ENCODE measurements at regions not wholly inside any gene's neighbourhood (a gene's known extent, or its start where the extent isn't known, plus 50 kb on each side); places are given as distances from the start of the nearest gene placed in this dataset.
"Not testable (repeated sequence)": the region's sequence is repeated elsewhere in the genome, so short reads cannot be mapped to it uniquely, and the experiment has no call there.

DNA sequence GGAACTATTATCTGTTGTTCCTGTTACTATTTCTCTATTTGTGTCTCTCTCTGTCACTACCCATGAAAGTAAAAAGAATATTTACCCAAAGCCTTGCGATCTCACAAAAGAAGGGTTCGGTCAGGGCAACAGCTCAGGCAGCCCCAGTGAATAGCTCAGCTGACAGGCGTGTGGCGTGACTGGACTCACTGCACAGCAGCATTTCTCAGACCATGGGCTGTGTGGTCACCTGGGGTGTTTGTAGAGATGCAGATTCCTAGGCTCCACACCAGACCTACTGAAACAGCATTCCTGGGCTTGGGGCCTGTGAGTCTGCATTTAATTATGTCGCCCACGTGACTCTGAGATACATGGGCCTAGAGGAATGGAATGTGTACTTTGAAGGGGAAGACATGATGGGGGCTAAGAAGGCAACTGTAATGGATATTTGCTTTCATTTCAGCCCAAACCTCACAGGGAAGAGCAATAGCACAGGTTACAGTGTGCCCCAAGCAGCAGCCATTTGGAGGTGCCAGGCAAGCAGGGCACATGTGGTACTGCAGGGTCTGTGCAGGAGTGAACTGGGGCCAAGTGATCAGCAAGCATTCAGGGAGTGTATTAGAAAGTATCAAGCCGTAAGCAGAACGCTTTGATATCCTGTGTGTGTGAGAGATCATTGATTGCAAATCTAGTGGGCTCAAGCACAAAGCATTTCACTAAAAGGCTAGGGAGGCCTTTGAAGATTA is 90.4 kb upstream of the RBMS1 start:
- FAIRE-seq (no peak), DNase-seq (ENCODE audit: insufficient read length, low spot score) (no peak)

DNA sequence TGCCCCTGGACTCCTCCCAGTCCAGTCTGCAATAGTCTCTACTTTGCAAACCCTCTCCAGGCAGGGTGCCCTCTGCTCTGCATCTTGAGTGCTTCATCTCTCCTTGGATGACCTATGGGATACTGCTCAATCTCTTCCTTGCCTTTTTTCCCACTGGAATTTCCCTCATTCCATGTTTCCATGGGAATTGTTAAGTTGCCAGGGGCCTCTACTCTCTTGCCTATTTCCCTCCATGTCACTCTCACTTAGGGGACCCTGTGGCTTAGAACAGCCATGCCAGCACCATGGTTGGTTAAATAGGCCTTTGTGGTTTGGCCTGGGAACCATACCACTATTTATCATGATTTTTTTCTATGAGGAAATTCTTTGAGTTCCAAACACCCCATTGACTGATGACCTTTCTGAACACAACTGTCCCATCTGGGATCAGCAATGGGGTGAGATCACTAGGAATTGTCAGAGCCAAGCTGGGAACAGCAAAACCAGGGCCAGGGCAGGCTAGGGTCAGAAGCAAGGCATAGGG is 91.4 kb upstream of the RBMS1 start:
- no peak for FAIRE-seq
- no peak for DNase-seq (ENCODE audit: insufficient read length, low spot score)

DNA sequence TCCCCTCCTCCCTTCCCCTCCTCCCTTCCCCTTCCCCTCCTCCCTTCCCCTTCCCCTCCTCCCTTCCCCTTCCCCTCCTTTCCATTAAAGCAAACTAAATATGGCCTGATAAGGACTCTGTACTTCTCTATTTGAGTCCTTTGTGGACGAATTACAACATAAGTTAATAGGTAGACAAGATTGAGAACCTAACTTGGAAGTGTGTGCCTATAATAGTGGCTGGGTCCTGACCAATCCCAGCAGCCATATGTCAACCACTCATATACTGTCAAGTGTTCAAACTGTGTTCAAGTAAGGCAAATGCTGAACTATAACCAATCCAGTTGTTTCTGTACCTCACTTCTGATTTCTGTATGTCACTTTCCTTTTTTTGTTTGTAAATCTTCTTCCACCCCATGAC is 97.1 kb upstream of the RBMS1 start:
- DNase-seq (ENCODE audit: insufficient read length, low spot score): no peak
- FAIRE-seq: no peak

DNA sequence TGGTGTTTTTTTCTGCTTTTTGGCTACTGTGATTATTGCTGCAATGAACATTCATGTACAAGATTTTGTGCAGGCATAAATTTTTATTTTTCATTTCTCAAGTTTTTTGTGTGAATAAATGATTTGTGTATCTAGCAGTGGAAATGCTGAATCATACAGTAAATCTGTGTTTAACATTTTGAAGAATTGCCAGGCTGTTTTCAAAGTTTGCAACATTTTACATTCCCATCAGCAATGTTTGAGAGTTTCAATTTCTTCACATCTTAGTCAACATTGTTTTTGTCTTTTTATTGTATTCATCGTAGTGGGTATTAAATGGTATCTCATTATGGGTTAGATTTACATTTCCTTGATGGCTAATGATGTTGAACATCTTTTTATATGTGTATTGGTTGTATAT is 98.8 kb upstream of the RBMS1 start:
- FAIRE-seq: no peak
- no peak for DNase-seq (ENCODE audit: insufficient read length, low spot score)

DNA sequence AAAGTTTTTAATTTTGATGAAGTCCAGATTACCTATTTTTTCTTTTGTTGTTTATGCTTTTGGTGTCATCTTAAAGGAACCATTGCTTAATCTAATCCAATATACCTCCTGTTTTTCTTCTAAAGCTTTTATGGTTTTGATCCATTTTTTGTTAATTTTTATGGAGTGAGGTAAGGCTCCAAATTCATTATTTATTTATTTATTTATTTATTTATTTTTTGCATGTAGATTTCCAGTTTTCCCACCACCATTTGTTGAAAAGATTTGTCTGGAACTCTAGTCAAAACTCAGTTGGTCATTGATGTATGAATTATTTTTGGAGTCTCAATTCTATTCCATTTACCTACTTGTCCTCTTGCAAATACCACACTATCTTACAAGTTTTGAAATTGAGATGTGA is 99.4 kb upstream of the RBMS1 start:
- FAIRE-seq (no peak), DNase-seq (ENCODE audit: insufficient read length, low spot score) (no peak)

DNA sequence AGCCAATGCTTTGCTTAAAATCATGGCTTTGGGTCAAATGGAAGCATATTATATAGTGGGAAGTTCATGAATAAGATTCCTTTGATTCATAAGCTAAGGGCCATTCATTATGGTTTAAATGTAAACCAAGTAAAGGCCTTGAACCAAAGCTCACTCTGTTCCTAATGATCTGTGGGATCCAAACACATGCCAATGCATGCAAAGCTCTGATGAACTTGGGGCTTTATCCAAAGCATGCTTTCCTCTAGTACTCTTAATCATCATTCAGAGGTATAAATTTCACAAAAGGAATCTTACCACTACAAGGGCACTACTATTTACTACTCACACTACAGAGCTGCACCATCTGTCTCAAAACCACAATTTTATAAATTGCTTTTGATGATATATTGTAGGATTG is 102.8 kb upstream of the RBMS1 start:
- DNase-seq (ENCODE audit: insufficient read length, low spot score): no peak
- FAIRE-seq: no peak

DNA sequence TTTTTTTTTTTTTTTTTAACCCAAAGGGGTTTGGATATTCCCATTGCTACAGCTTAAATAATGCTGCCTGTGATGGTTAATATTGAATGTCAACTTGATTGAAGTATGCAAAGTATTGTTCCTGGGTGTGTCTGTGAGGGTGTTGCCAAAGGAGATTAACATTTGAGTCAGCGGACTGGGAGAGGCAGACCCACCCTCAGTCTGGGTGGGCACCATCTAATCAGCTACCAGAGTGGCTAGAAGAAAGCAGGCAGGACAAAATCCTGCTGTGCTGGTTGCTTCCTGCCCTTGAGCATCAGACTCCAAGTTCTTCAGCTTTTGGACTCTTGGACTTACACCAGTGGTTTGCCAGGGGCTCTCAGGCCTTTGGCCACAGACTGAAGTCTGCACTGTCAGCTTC is 106.8 kb upstream of the RBMS1 start:
- not testable (repeated sequence) for DNase-seq (ENCODE audit: insufficient read length, low spot score); FAIRE-seq

DNA sequence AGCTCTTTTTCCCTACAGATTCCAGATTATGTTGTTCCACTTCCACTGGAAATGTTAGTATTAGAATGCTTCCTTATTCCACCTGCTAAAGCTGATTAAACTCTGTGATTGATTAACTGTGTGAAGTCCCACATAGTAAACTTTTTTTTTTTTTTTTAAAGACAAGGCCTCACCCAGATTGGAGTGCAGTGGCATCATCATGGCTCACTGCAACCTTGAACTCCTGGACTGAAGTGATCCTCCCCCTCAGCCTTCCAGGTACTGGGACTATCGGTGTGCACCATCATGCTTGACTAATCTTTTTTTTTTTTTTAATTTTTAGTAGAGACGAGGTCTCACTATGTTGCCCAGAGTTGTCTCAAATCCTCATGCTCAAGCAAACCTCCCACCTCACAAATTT is 108.5 kb upstream of the RBMS1 start:
- FAIRE-seq (no peak), DNase-seq (ENCODE audit: insufficient read length, low spot score) (no peak)

DNA sequence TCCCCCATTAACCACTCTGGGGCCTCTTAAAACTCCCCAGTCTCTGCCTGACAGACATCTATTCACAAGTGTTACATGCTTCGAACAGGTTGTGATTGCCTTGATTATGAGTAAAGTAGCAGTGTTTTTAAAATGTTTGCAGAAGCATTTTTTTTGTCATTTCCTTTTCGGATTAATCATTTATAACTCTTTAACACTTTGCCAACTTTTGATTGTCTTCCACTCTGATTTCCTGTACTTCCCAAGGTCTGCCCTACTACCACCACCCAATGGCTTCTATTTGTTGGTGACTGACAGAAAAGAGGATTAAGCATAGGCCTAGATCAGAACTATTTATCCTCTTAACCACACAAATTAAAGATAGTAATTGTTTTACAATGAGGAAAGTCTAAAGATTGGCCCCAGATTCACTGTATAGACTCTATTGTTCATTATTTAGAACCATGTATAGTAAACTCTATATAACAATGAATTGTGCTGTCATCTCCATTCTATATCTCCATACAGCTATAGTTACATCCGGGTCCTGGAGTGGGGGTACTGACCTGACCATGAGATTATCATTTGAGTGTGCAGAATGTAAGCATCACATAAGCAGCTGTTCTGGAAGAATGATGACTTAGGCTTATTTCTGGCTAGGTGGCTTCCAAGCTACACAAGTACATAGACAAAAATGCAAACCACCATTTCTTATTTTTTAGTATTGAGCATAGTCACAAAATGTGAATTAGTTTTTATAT is 110.3 kb upstream of the RBMS1 start:
- FAIRE-seq: no peak

DNA sequence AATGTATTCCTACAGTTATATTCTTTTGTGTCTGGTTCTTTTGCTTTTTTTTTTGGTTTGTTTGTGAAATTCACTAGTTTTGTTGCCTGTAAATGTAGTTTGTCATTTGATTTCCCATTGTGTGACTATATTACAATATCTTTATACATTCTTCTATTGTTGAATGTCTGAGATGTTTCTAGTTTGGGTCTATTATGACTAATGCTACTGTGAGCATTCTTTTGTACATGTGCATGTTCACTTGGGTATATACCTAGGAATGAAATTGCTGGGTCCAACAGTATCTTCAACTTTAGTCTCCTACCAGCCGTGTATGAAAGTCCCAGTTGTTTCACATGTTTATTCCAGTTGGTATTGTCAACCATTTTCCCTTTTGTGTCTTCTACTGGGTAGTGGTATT is 112.7 kb upstream of the RBMS1 start:
- FAIRE-seq (no peak), DNase-seq (ENCODE audit: insufficient read length, low spot score) (no peak)

More for the DNA sequence above, 110.3 kb upstream of the RBMS1 start:
- no peak for DNase-seq (ENCODE audit: insufficient read length, low spot score)

DNA sequence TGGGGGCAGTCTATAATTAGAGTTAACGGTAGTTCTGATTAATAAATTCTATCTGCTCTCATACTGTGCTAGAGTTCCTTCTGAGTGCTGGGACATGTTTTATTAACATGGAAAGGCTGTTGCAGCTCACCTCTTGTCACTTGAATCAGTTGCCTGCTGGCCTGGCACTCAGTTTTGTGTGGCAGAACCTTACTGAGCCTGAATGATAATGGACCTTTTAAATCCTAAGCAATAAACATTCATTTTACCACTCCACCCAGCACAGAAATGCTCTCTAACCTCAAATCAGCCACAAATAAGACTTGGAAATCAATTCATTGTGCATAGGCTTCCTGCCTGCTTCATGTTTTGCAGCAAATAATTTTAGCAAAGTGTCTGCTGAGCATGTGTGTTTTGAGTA is 115.0 kb upstream of the RBMS1 start:
- FAIRE-seq (no peak), DNase-seq (ENCODE audit: insufficient read length, low spot score) (no peak)

DNA sequence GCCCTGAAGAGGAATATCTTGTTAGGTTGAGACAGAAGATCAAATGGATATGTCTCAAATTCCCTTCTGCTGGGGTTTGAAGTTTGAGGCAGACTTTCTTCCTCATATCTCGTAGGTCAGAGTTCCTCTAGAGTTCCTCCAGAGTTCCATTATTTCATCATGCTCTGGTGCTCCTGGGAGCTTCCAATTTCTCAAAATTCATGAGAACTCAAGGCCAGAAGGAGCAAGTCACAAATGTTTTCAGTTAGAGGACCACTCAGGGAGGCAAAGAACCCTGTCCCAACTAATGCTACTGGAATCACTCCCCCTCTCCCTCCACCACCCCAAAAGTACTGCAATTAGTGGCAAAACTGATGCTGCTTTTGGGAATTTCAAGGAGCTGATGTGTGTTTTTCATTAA is 115.7 kb upstream of the RBMS1 start:
- FAIRE-seq: no peak
- DNase-seq (ENCODE audit: insufficient read length, low spot score): no peak

DNA sequence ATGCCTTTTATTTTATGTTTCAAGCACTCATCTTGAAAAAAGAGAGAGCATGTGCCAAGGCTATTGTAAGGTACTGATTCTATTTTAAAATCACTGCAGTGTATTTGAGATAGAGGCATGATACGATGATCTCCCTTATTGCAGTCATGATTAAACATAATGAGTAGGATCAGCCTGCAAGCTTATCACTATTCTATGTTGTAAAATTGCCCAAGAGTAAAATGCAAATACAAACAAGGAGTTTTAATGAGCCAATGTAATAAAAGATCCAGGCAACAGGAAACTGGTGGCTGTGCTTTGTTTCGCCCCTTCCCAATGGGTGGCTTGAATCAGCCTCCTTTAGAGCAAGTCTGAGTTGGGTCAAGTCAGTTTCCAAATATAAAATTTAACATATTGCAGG is 116.4 kb upstream of the RBMS1 start:
- DNase-seq (ENCODE audit: insufficient read length, low spot score): no peak
- FAIRE-seq: no peak

DNA sequence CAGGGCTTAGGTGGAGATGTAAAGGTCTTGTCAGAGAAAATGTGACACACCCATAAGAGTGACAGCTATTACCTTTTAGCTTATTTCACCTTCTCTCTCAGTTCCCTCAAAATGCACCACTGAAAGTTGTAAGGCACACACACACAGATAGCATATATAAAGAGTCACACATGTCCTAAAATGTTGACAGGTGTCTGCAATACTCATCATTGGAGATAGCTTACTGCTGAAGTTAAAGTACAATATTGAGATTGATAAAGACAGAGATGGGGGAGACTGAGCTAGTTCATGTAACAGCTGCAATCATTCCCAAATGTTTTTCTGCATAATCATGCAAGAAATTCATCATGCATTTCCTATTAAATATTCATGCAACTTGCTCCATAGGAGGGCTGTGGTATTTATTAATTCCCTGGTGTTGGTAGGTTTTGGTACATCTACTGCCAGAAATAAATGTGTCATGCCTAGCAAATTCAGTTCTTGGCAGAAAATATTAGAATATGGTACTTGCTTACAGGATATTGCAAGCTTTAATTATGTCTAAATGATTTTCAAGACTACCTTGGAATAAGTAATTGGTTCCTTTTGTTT is 118.8 kb upstream of the RBMS1 start:
- no peak for FAIRE-seq
- DNase-seq (ENCODE audit: insufficient read length, low spot score): no peak

DNA sequence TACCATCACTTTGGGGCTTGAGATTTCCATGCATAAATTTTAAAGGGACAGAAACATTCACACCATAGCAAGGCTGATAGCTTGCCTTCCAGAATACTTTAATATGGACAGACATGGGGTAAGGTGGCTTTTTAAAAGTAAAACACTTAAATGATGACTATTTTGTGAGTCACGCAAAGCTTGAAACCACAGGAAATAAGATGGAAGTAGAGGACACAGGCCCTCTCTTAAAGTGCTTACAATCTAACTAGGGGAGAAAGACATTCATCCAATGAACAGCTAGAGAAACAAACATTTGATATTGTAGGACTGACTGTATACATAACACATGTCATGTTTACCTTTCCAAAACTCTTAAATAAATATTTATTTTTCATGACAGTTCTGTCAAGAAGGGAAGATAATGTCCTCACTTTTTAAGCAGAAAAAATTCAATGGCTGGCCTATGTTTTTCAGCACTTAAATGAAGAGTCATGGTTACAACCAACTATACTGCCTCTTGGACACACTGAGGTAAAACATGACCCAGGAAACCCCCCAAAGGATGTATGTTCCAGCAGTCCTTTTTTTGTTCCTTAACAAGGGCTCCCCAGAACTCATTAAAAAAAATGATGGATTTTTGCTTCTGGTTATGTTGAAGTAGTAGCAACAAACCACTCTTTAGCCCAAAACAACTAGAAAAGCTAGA is 120.0 kb upstream of the RBMS1 start:
- DNase-seq (ENCODE audit: insufficient read length, low spot score): no peak
- FAIRE-seq: no peak

DNA sequence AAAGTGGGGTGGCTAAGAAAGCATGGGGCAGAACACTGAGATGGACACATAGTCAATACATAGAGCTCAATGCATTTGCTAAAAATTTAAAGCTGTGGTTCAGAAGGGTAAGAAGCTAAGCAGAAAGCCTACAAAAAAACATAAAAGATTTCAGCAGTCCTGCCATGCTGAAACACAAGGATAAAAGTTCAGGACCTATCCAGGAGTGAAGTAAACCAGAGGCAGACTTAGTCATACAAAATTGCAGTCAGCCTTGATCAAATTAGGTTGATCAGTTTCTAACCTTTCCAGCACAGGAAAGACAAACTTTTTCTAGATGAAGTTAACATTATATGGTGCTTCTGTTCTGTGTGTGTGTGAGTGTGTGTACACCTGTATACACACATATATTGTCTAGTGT is 120.8 kb upstream of the RBMS1 start:
- FAIRE-seq (no peak), DNase-seq (ENCODE audit: insufficient read length, low spot score) (no peak)

DNA sequence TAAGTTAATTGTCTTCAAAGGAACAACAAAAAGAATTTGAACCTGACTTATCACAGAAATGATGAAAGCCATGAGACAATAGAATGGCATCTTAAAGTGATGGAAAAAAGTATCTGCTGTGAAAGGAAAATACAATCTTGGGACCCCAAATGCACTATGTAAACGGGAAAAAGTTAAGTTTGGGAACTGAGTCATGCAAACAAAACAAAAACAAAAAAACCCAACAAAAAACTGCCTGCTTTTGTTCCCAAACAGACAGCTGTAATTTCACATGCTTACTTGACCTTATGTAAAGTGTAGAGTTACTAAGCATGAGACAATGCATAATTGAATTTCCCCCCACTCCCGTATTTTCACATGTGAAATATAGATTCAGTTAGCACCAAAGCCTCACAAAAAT is 122.1 kb upstream of the RBMS1 start:
- FAIRE-seq (no peak), DNase-seq (ENCODE audit: insufficient read length, low spot score) (no peak)

DNA sequence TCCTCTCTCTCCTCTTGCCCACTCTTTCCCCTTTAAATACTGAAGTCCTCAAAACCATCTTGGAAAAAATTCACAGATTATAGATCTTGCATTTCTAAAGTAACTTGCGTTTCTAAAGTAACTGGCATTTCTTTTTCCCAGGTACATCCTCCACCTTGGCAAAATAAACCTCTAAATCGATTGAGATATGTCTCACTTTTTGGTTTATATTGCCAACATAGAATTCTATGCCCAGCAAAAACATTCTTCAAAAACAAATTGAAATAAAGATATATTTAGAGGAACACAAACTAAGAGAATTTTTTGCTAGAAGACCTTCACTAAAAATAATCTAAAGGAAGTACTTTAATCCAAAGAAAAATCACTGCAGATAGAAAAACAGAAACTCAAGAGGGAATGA is 122.5 kb upstream of the RBMS1 start:
- DNase-seq (ENCODE audit: insufficient read length, low spot score) (no peak), FAIRE-seq (no peak)

DNA sequence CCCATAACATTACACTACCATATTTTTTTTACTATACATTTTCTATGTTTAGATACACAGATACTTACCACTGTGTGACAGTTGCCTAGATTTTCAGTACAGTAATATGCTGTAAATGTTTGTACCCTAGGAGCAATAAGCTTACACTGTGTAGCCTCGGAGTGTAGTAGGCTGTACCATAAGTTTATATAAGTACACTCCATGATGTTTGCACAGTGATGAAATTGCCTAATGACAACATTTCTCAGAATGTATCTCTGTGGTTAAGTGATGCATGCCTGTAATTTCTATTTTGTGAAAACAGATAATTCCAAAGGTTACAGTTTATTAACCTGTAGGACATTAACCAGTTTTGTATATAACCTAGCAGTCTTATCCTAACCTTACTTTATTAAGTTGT is 128.1 kb upstream of the RBMS1 start:
- no peak for DNase-seq (ENCODE audit: insufficient read length, low spot score)

DNA sequence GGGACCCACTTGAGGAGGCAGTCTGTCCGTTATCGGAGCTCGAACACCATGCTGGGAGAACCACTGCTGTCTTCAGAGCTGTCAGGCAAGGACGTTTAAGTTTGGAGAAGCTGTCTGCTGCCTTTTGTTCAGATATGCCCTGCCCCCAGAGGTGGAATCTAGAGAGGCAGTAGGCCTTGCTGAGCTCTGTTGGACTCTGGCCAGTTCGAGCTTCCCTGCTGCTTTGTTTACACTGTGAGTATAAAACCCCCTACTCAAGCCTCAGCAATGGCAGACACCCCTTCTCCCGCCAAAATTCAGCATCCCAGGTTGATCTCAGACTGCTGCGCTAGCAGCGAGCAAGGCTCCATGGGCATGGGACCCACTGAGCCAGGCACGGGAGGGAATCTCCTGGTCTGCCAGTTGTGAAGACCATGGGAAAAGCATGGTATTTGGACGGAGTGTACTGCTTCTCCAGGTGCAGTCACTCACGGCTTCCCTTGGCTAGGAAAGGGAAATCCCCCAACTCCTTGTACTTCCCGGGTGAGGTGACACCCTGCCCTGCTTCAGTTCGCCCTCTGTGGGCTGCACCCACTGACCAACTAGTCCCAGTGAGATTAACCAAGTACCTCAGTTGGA is 134.5 kb upstream of the RBMS1 start:
- FAIRE-seq; DNase-seq (ENCODE audit: insufficient read length, low spot score): not testable (repeated sequence)

More for the DNA sequence above, 128.1 kb upstream of the RBMS1 start:
- no peak for FAIRE-seq

DNA sequence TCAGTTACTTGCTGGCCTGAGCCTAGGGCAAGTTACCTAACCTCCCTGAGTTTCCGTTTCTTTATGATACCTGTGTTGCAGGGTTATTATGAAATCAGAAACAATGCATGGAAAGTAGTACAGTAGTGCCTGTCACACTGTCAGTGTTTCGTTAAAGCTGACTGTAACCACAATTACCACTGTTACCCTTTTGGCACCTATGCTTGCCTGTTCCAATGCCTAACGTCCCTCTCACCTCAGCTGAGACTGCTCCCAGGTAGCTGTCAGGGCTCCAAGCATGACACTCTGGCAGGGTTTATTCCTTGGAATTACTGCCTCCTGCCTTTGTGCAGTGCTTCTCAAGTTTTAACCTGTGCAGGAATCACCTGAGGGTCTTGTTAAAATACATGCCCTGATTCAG is 135.2 kb upstream of the RBMS1 start:
- DNase-seq (ENCODE audit: insufficient read length, low spot score): no peak
- no peak for FAIRE-seq
